ENCODE measurements at regions not wholly inside any gene's neighbourhood (a gene's known extent, or its start where the extent isn't known, plus 50 kb on each side); places are given as distances from the start of the nearest gene placed in this dataset.
"Not testable (repeated sequence)": the region's sequence is repeated elsewhere in the genome, so short reads cannot be mapped to it uniquely, and the experiment has no call there.

GRCh38 chr4:20065952-20066351 lies 185.8 kb upstream of the SLIT2 start:
- DNase-seq (ENCODE audit: low spot score) = no peak
- intact Hi-C loops (cut with micrococcal nuclease) = no loop called here
- Mint-ChIP-seq H3K4me1 (ENCODE audit: low read depth) (no peaks in the 10 kb centered on the region), H3K27me3 (ENCODE audit: insufficient read depth) (no peaks in the 10 kb centered on the region), H3K36me3 (ENCODE audit: low read depth) (no peaks in the 10 kb centered on the region), H3K27ac (no peak overlapping the region), H3K4me3 (no peak overlapping the region), H3K9me3 (peaks cover 10% of the 10 kb centered on the region)

GRCh38 chr4:20062857-20063256 lies 188.8 kb upstream of the SLIT2 start:
- H3K27ac Mint-ChIP-seq; intact Hi-C loops (cut with micrococcal nuclease); DNase-seq (ENCODE audit: low spot score); H3K4me1 Mint-ChIP-seq (ENCODE audit: low read depth); H3K27me3 Mint-ChIP-seq (ENCODE audit: insufficient read depth); H3K36me3 Mint-ChIP-seq (ENCODE audit: low read depth); H3K4me3 Mint-ChIP-seq: not testable (repeated sequence)
- peaks cover 15% of the 10 kb centered on the region for H3K9me3 Mint-ChIP-seq

- Mint-ChIP-seq H3K27me3 (ENCODE audit: insufficient read depth) (no peaks in the 10 kb centered on the region), H3K27ac (no peak overlapping the region), H3K4me3 (no peak overlapping the region), H3K36me3 (ENCODE audit: low read depth) (no peaks in the 10 kb centered on the region), H3K9me3 (peaks cover 15% of the 10 kb centered on the region), H3K4me1 (ENCODE audit: low read depth) (no peaks in the 10 kb centered on the region)
- no peak for DNase-seq (ENCODE audit: low spot score)
- intact Hi-C loops (cut with micrococcal nuclease) = no loop called here
Observed at GRCh38 chr4:20062054-20062453, 189.7 kb upstream of the SLIT2 start.

- Mint-ChIP-seq H3K27me3 (ENCODE audit: insufficient read depth) (no peaks in the 10 kb centered on the region), H3K27ac (no peak overlapping the region), H3K4me1 (ENCODE audit: low read depth) (no peaks in the 10 kb centered on the region), H3K36me3 (ENCODE audit: low read depth) (no peaks in the 10 kb centered on the region), H3K9me3 (peaks cover 11% of the 10 kb centered on the region), H3K4me3 (no peak overlapping the region)
- intact Hi-C loops (cut with micrococcal nuclease) = no loop called here
- no peak for DNase-seq (ENCODE audit: low spot score)
Observed at GRCh38 chr4:20050768-20051167, 200.9 kb upstream of the SLIT2 start.

GRCh38 chr4:20049889-20050288 lies 201.8 kb upstream of the SLIT2 start:
- intact Hi-C loops (cut with micrococcal nuclease) = no loop called here
- no peak overlapping the region for H3K27ac Mint-ChIP-seq
- H3K4me3 Mint-ChIP-seq = no peak overlapping the region
- no peaks in the 10 kb centered on the region for H3K36me3 Mint-ChIP-seq (ENCODE audit: low read depth)
- no peak for DNase-seq (ENCODE audit: low spot score)
- no peaks in the 10 kb centered on the region for H3K4me1 Mint-ChIP-seq (ENCODE audit: low read depth)
- peaks cover 7% of the 10 kb centered on the region for H3K9me3 Mint-ChIP-seq
- no peaks in the 10 kb centered on the region for H3K27me3 Mint-ChIP-seq (ENCODE audit: insufficient read depth)

GRCh38 chr4:20046931-20047677 lies 204.6 kb upstream of the SLIT2 start:
- H3K4me3 Mint-ChIP-seq = no peak overlapping the region
- no peaks in the 10 kb centered on the region for H3K36me3 Mint-ChIP-seq (ENCODE audit: low read depth)
- H3K27me3 Mint-ChIP-seq (ENCODE audit: insufficient read depth) = no peaks in the 10 kb centered on the region
- no peak overlapping the region for H3K27ac Mint-ChIP-seq
- H3K4me1 Mint-ChIP-seq (ENCODE audit: low read depth) = no peaks in the 10 kb centered on the region
- intact Hi-C loops (cut with micrococcal nuclease) = no loop called here
- no peak for DNase-seq (ENCODE audit: low spot score)
- peaks cover 11% of the 10 kb centered on the region for H3K9me3 Mint-ChIP-seq

- H3K36me3 Mint-ChIP-seq (ENCODE audit: low read depth) = no peaks in the 10 kb centered on the region
- H3K4me1 Mint-ChIP-seq (ENCODE audit: low read depth) = no peaks in the 10 kb centered on the region
- no peaks in the 10 kb centered on the region for H3K27me3 Mint-ChIP-seq (ENCODE audit: insufficient read depth)
- no peak for DNase-seq (ENCODE audit: low spot score)
- no peak overlapping the region for H3K4me3 Mint-ChIP-seq
- H3K27ac Mint-ChIP-seq = no peak overlapping the region
- H3K9me3 Mint-ChIP-seq = peaks cover 11% of the 10 kb centered on the region
- intact Hi-C loops (cut with micrococcal nuclease) = no loop called here
Observed at GRCh38 chr4:20046179-20046578, 205.5 kb upstream of the SLIT2 start.

GRCh38 chr4:20044966-20045365 lies 206.7 kb upstream of the SLIT2 start:
- Mint-ChIP-seq H3K4me3 (no peak overlapping the region), H3K4me1 (ENCODE audit: low read depth) (no peaks in the 10 kb centered on the region), H3K27ac (no peak overlapping the region), H3K9me3 (peaks cover 11% of the 10 kb centered on the region), H3K36me3 (ENCODE audit: low read depth) (no peaks in the 10 kb centered on the region), H3K27me3 (ENCODE audit: insufficient read depth) (no peaks in the 10 kb centered on the region)
- intact Hi-C loops (cut with micrococcal nuclease) = no loop called here
- no peak for DNase-seq (ENCODE audit: low spot score)

- Mint-ChIP-seq H3K27ac (no peak overlapping the region), H3K9me3 (peaks cover 11% of the 10 kb centered on the region), H3K27me3 (ENCODE audit: insufficient read depth) (no peaks in the 10 kb centered on the region), H3K4me1 (ENCODE audit: low read depth) (no peaks in the 10 kb centered on the region), H3K4me3 (no peak overlapping the region), H3K36me3 (ENCODE audit: low read depth) (no peaks in the 10 kb centered on the region)
- intact Hi-C loops (cut with micrococcal nuclease) = no loop called here
- DNase-seq (ENCODE audit: low spot score) = no peak
Observed at GRCh38 chr4:20044502-20044911, 207.2 kb upstream of the SLIT2 start.

GRCh38 chr4:20043991-20044390 lies 207.7 kb upstream of the SLIT2 start:
- DNase-seq (ENCODE audit: low spot score) = no peak
- Mint-ChIP-seq H3K4me3 (no peak overlapping the region), H3K36me3 (ENCODE audit: low read depth) (no peaks in the 10 kb centered on the region), H3K27ac (no peak overlapping the region), H3K27me3 (ENCODE audit: insufficient read depth) (no peaks in the 10 kb centered on the region), H3K9me3 (peaks cover 11% of the 10 kb centered on the region), H3K4me1 (ENCODE audit: low read depth) (no peaks in the 10 kb centered on the region)
- intact Hi-C loops (cut with micrococcal nuclease) = no loop called here

GRCh38 chr4:20042769-20043168 lies 208.9 kb upstream of the SLIT2 start:
- no peaks in the 10 kb centered on the region for H3K27me3 Mint-ChIP-seq (ENCODE audit: insufficient read depth)
- no peaks in the 10 kb centered on the region for H3K36me3 Mint-ChIP-seq (ENCODE audit: low read depth)
- no peak overlapping the region for H3K27ac Mint-ChIP-seq
- peaks cover 11% of the 10 kb centered on the region for H3K9me3 Mint-ChIP-seq
- no peak for DNase-seq (ENCODE audit: low spot score)
- H3K4me1 Mint-ChIP-seq (ENCODE audit: low read depth) = no peaks in the 10 kb centered on the region
- intact Hi-C loops (cut with micrococcal nuclease) = no loop called here
- no peak overlapping the region for H3K4me3 Mint-ChIP-seq

- Mint-ChIP-seq H3K4me1 (ENCODE audit: low read depth) (no peaks in the 10 kb centered on the region), H3K4me3 (no peak overlapping the region), H3K27me3 (ENCODE audit: insufficient read depth) (no peaks in the 10 kb centered on the region), H3K36me3 (ENCODE audit: low read depth) (no peaks in the 10 kb centered on the region), H3K9me3 (peaks cover 11% of the 10 kb centered on the region), H3K27ac (no peak overlapping the region)
- intact Hi-C loops (cut with micrococcal nuclease) = no loop called here
- no peak for DNase-seq (ENCODE audit: low spot score)
Observed at GRCh38 chr4:20041839-20042407, 209.8 kb upstream of the SLIT2 start.

GRCh38 chr4:20037745-20038144 lies 214.0 kb upstream of the SLIT2 start:
- DNase-seq (ENCODE audit: low spot score) = no peak
- no peaks in the 10 kb centered on the region for H3K36me3 Mint-ChIP-seq (ENCODE audit: low read depth)

GRCh38 chr4:20030108-20030507 lies 221.6 kb upstream of the SLIT2 start:
- Mint-ChIP-seq H3K4me3 (no peak overlapping the region), H3K9me3 (peaks cover 5% of the 10 kb centered on the region), H3K27ac (no peak overlapping the region), H3K36me3 (ENCODE audit: low read depth) (no peaks in the 10 kb centered on the region), H3K4me1 (ENCODE audit: low read depth) (no peaks in the 10 kb centered on the region), H3K27me3 (ENCODE audit: insufficient read depth) (no peaks in the 10 kb centered on the region)
- no peak for DNase-seq (ENCODE audit: low spot score)
- intact Hi-C loops (cut with micrococcal nuclease) = no loop called here

More at GRCh38 chr4:20037745-20038144, 214.0 kb upstream of the SLIT2 start:
- Mint-ChIP-seq H3K4me1 (ENCODE audit: low read depth) (no peaks in the 10 kb centered on the region), H3K27me3 (ENCODE audit: insufficient read depth) (no peaks in the 10 kb centered on the region), H3K27ac (no peak overlapping the region), H3K9me3 (peaks cover 2% of the 10 kb centered on the region), H3K4me3 (no peak overlapping the region)
- intact Hi-C loops (cut with micrococcal nuclease) = no loop called here

All from activated T-helper 1 cell treated with anti-CD3 and anti-CD28 coated beads, Interleukin-12 subunit alpha, Interleukin-12 subunit beta, Interleukin-2, Interleukin-4 antibody, amounts not matched to agents 30 ng/mL and 10 ng/mL and 1 ng/mL, durations not matched to agents 14 hours and 24 hours and 36 hours (primary cell).